ENCODE measurements at regions not wholly inside any gene's neighbourhood (a gene's known extent, or its start where the extent isn't known, plus 50 kb on each side); places are given as distances from the start of the nearest gene placed in this dataset.

- no peak for DNase-seq
Observed at GRCh38 chr16:61596655-61597054, 439.6 kb downstream of the CDH8 start.

- DNase-seq, result no peak
Observed at GRCh38 chr16:61595605-61596004, 440.6 kb downstream of the CDH8 start.

GRCh38 chr16:61590577-61590976 is 445.7 kb downstream of the CDH8 start:
- no peak for DNase-seq

GRCh38 chr16:61587526-61587925 is 448.7 kb downstream of the CDH8 start:
- DNase-seq, result no peak

DNA sequence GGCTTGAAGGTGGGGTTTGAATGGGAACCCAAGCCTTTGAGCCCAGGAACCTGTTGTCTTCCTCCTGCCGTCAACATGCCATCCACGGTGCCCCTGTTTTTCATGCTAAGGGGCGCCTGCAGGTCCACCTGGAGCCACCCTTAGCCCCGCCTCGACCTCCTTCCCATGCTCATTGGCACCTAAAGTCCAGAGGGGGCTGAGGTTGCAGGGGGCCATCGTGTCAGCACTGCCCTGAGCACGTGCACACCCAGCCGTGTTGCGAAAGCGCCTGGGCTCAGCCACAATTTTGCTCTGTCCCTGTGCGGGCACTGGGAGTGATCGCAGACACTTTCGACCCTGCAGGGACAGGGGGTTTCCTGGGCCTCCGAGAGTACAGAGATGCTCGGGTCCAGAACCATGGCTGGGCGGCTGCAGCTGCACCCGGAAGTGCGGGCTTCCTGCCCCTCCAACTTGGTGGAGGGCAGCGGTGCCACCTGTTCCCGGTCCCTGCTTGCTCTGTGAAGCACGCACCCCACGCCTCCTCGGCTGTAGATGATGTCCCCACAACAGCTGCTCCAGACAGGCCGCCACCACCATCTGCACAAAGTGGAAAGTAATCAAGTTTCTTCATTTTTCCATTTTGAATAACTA is 454.7 kb downstream of the CDH8 start:
- DNase-seq, result no peak

DNA sequence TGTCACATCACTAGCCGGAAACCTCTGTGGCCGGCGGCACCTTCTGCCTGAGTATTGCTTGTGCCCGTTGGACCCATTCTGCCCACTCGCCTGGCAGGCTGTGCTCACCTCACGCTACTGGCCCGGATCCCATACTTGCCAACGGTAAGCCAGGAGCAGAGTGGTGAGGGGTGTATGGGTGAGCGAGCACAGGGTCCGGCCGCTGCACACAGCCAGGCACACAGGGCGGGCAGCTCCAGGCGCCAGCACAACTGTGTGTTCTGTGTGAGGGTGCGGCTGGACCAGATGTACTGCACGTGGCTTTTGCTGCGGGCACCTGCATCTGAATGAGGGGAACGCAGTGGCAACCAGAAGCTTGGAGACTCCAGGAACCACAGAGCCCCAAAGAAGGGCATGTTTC is 455.7 kb downstream of the CDH8 start:
- DNase-seq, result no peak

DNA sequence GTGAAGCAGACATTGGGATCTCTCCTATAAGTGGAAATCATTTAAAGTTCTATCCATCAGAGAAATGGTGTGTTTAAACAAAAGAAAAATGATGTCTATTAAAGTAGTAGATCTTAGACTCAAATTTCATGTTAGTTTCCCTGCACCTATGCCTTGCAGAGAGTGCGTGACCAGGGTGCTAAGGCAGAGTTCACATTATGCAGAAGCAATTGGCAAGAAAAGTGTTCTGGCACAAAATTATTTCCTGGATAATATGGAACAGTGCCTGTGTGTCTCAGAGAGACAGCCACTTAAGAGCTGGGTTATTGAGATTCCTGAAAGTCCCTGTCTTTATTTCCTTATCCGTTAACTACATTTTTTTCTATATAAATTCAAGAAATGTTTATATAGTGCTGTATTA is 457.0 kb downstream of the CDH8 start:
- no peak for DNase-seq

DNA sequence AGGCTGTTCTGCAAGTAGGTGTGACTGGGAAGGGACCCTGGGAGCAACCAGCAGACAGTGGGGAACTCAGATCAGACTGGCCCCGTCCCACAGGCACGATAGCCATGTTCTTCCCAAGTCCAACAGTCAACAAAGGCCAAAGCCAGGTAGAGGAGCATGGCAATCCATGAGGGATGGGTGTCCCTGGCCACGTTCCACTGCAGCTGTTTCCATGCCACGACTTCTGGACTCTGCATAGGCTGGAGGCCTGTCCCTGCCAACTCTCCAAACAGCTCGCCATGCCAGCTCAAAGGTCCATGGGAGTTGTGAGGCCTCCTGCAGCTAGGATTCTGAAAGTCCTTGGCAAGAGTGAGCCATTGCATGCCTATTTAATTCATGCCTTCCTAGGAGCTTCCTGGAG is 459.8 kb downstream of the CDH8 start:
- DNase-seq, result no peak

DNA sequence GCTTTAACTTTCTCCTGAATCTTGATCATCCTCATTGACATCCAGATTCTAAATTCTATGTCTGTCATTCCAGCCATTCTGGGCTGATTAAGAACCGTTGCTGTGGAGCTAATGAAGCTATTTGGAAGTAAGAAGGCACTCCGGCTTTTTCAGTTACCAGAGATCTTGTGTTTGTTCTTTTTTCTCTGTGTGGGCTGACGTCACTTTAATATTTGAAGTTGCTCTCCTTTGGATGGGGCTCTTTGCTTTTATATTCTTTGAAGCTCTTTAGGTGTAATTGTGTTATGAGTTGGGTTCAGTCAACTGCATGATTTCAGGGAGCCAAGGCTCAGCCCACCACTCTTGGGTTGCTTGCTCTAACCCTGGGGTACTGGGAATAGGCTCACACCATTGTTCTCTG is 460.6 kb downstream of the CDH8 start:
- DNase-seq, result no peak

GRCh38 chr16:61569028-61569427 is 467.2 kb downstream of the CDH8 start:
- no peak for DNase-seq

DNA sequence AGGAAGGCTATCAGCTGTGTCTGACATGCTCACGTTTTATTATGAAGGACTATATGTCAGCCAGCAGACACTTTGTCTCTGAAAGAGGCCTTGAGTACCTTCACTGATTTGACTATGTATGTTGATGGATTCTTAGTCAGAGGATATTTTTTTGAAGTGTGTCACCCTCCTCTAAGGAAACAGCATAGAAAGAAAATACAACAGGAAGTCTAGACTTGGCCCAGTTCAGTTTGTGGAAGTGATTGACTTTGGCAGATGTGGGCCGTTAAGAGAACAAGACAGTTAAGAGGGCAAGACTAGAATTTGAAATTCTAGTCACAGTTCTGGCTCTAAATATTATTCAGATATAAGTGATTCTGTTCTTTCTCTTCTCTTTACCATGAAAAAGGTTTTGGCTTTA is 471.5 kb downstream of the CDH8 start:
- DNase-seq, result no peak

DNA sequence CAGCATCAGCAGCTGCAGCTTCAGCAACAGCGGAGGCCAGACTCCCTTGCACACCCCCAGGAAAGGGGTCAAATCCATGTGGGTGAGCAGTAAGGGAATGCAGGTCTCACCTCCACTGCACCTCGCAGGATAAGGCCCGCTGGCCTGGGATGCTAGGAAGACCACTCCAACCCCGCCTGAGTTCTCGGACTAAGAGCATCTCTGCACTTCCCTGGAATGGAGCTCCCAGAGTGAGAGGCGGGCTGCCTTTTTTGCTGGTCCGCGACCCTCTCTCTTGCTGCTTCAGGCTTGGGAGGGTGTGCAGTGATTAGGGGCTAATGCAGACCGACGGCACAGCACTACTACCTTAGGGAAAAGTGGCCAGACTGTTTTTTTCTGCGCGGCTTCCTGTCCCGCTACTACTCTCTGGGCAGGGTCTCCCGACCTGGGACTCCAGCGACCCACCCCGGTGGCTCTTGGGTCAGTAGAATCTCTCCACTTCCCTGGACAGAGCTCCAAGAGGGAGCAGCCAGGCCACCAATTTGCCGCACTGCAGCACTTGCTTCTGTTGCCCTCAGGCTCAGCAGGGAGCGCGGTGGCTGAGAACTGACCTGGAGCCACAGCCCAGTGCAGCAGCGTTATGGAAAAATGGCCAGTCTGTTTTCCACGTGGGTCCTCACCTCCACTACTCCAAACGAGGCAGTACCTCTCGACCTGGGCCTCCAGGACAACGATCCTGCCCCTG is 480.4 kb downstream of the CDH8 start:
- DNase-seq, result no peak

DNA sequence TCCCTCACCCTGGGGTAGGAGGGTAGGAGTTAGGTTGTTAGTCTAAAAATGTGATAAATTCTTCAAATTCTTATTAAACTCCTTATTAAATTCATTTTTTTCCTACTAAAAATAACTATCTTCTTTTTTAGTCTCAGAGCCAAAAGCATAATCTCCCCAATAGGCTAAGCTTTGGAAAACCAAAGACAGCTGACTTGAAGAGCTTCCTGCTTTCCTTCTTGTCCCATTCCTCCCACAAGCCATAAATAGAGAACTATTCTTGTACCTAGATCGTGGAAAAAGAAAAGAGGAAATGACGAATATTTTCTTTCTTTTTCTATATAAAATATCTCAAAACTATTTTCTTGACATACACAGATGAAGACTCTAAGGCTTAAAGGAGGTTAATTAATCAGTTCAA is 486.9 kb downstream of the CDH8 start:
- DNase-seq, result no peak

DNA sequence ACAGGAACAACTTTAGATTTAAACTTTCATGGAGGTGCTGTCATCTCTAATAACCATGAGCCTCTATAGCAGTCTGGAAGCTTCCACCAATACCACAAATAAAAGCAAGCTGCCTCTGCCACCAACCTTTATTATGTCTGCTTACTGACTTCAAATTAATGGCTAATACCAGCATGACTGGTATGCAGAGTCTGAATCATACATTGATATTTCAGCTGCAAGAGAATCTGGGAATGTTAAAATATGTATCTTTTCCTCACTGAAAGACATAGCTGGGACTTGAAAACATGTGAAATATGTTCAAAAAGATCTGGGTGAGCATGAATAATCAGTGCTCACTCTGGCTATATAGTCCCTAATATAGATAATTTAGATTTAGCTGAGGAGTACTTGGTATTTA is 488.6 kb downstream of the CDH8 start:
- no peak for DNase-seq

- no peak for DNase-seq
Observed at GRCh38 chr16:61544165-61544564, 492.1 kb downstream of the CDH8 start.

DNA sequence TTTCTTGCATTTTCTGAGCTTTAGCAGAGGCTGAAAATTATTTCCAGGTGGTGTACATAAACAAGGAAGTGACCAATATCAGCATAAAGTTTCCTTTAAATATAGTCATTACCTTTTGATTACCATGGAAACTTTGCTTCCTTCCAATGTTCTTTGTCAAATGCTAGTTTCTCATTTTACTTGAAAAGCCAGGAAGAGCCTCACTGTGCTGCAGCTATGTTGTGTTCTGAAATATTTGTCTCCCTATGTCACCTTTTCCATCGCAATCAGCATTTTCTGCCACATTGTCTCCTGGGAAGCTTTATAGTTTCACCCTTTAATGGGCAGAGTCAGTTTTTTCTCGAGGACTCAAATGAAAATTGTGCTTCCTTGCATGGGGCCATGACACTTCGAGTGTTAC is 496.0 kb downstream of the CDH8 start:
- no peak for DNase-seq

- DNase-seq, result no peak
Observed at GRCh38 chr16:61530697-61531096, 505.5 kb downstream of the CDH8 start.

- DNase-seq, result no peak
Observed at GRCh38 chr16:61500851-61501250, 535.4 kb downstream of the CDH8 start.

DNA sequence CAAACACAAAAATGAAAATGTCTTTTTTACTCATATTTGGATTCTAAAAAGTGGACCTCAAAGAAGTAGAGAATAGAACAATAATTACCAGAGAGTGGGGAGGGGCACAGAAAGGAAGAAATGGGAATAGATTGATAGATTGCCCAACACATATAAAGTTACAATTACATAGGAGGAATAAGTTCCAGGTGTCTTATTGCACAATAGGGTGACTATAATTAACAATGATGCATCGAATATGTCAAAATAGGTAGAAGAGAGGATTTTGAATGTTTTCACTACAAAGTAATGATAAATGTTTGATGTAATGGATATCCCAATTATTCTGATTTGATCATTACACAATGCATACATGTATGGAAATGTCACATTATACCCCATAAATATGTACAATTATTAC is 556.0 kb downstream of the CDH8 start:
- no peak for DNase-seq

GRCh38 chr16:61471737-61472136 is 564.5 kb downstream of the CDH8 start:
- no peak for DNase-seq

DNA sequence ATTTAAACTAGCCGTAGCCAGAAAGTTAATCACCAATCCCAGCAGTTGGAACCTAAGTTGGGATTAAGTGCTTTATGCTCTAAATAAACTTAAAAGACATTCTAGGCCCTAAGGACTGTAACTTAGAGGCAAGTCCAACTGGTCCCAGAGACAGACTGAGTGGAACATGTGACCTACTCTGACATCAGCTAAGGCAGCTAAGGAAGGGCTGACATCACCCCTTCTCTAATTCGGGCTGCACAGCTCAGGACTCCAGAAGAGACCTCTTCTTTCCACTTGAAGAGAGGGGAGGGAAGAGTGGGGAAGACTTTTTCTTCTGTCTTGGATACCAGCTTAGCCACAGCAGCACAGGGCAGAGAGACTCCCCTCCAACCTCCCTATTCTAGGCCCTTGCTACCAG is 565.2 kb downstream of the CDH8 start:
- DNase-seq, result no peak

DNA sequence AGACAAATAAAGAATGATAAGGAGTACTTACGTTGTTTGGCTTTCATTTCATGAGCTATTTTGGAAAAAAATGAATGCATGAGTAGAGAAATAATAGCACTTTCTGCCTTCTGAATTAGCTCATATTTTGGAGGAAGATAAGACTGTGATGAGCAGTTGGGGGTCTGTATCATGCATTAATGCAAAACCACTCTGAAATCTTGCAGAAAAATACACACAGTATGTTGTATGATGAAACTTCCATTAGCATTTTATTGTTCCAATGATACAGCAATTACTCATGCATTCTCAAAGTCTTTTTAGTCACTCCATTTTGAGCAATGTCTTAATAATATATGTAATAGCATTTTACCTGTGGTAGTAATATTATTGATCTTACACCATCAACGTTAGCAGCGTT is 571.0 kb downstream of the CDH8 start:
- no peak for DNase-seq

- DNase-seq, result no peak
Observed at GRCh38 chr16:61460020-61460419, 576.2 kb downstream of the CDH8 start.

DNA sequence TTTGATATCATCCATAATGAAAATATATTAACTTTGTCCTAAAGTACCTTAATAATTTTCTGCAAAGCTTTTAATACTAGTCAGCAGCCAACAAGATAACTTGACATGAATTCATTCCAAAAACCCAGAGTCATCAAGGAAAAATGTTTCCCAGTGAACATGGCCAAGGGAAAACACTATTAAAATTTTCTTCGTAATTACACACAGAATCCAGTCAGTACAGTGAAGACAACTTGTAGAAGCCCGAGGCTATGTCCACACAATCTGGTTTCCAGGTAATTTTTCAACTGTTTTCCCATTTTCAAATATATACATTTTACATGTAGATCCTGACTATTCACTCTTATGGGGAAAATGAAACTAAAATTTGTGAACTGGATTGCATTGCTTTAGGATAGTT is 600.9 kb downstream of the CDH8 start:
- no peak for DNase-seq

GRCh38 chr16:61432421-61432820 is 603.8 kb downstream of the CDH8 start:
- no peak for DNase-seq
